H1 (cell line): ENCODE measurements at regions not wholly inside any gene's neighbourhood (a gene's known extent, or its start where the extent isn't known, plus 50 kb on each side); places are given as distances from the start of the nearest gene placed in this dataset.

Experiments used
- CTCF ChIA-PET: fragments of 300-600 bp; sonication (Branson Sonifier 250); formaldehyde crosslinking; loops from one replicate; lab custom pipeline; 2021; ENCODE audit not compliant: partially characterized antibody; lab: Charles Lee
- POLR2A ChIA-PET: fragments of 300-600 bp; sonication (Branson Sonifier 250); formaldehyde crosslinking; loops from one replicate; lab custom pipeline; 2021; ENCODE audit warnings: inconsistent platforms; ENCODE audit not compliant: partially characterized antibody; lab: Charles Lee
- DNase-seq, 2 experiments: peaks; one replicate each; pipeline versions ENCODE4 v3.0.0 to v3.0.0-alpha.2; 2010 to 2022; ENCODE audit warnings: low spot score in 2 of 2, low read depth in 1 of 2, mixed read lengths in 1 of 2
- FAIRE-seq: peaks from 2 replicates; lab custom pipeline; 2011; peaks lifted over from hg19 to GRCh38; lab: Jason Lieb, UNC
- H2AFZ ChIP-seq: 2 replicates; pipeline ENCODE4 v1.8.1; 2012; ENCODE audit warnings: low read length, inconsistent platforms
- H2AK5ac ChIP-seq: 2 replicates; pipeline ENCODE4 v1.6.1; 2013; ENCODE audit warnings: low read depth, low read length
- H2BK120ac ChIP-seq: replicated peaks from 2 replicates; pipeline ENCODE3; 2013; ENCODE audit warnings: low read depth, low read length, inconsistent platforms
- H2BK12ac ChIP-seq: 2 replicates; pipeline ENCODE4 v1.6.1; 2013; ENCODE audit warnings: low read depth, low read length
- H2BK15ac ChIP-seq: 2 replicates; pipeline ENCODE4 v1.6.1; 2013; ENCODE audit warnings: low read length
- H2BK20ac ChIP-seq: 2 replicates; pipeline ENCODE4 v1.6.1; 2013; ENCODE audit warnings: low read length
- H2BK5ac ChIP-seq: 2 replicates; pipeline ENCODE4 v1.6.1; 2013; ENCODE audit warnings: low read depth, low read length
- H3K14ac ChIP-seq: 2 replicates; pipeline ENCODE4 v1.6.1; 2013; ENCODE audit warnings: inconsistent platforms; ENCODE audit not compliant: insufficient read length
- H3K18ac ChIP-seq: 2 replicates; pipeline ENCODE4 v1.6.1; 2013; ENCODE audit warnings: low read length; ENCODE audit errors: extremely low read depth
- H3K23ac ChIP-seq: 2 replicates; pipeline ENCODE4 v1.6.1; 2013; ENCODE audit warnings: inconsistent platforms; ENCODE audit not compliant: insufficient read length
- H3K23me2 ChIP-seq: 2 replicates; pipeline ENCODE4 v1.6.1; 2013; ENCODE audit warnings: low read depth, low read length
- H3K27ac ChIP-seq: 2 replicates; pipeline ENCODE4 v1.6.1; 2011; ENCODE audit warnings: low read depth, low read length, inconsistent platforms
- H3K27me3 ChIP-seq, 4 experiments: replicated peaks in 1 of 4; 1 replicate in 1 of 4; 2 replicates in 3 of 4; pipeline versions ENCODE4 v1.6.1 to v1.8.1; 2011 to 2013; ENCODE audit warnings: low read length in 3 of 4, mild to moderate bottlenecking in 3 of 4, inconsistent platforms in 2 of 4, mixed read lengths in 2 of 4, moderate library complexity in 1 of 4; ENCODE audit not compliant: control insufficient read depth in 3 of 4, insufficient read depth in 3 of 4; ENCODE audit errors: extremely low read depth in 1 of 4
- H3K36me3 ChIP-seq, 4 experiments: 2 replicates each; pipeline versions ENCODE4 v1.6.1 to v1.8.1; 2011 to 2013; ENCODE audit warnings: mild to moderate bottlenecking in 4 of 4, low read length in 3 of 4, moderate library complexity in 2 of 4, control low read depth in 1 of 4, inconsistent platforms in 1 of 4; ENCODE audit not compliant: insufficient read depth in 4 of 4, control insufficient read depth in 2 of 4
- H3K4ac ChIP-seq: replicated peaks from 2 replicates; pipeline ENCODE3; 2013; ENCODE audit warnings: low read length, low read depth, mixed read lengths, inconsistent platforms; ENCODE audit not compliant: insufficient read length
- H3K4me1 ChIP-seq, 4 experiments: replicated peaks in 1 of 4; 1 replicate in 1 of 4; 2 replicates in 3 of 4; pipeline versions ENCODE4 v1.6.1 to v1.8.1; 2011 to 2013; ENCODE audit warnings: low read length in 3 of 4, inconsistent platforms in 2 of 4, mixed read lengths in 1 of 4; ENCODE audit not compliant: insufficient read depth in 4 of 4, control insufficient read depth in 3 of 4
- H3K4me2 ChIP-seq, 2 experiments: 2 replicates each; pipeline versions ENCODE4 v1.6.1 to v1.8.1; 2011 to 2013; ENCODE audit warnings: low read depth in 2 of 2, low read length in 2 of 2, control low read depth in 1 of 2, inconsistent platforms in 1 of 2, mild to moderate bottlenecking in 1 of 2; ENCODE audit not compliant: insufficient read depth in 1 of 2
- H3K4me3 ChIP-seq, 4 experiments: fragments of 200-600, 300-600 bp in 1 of 4; sonication (generic), shearing (Covaris generic), sonication (Bioruptor Twin) in 1 of 4; 2 replicates each; pipeline versions ENCODE4 v1.5.1 to v1.8.1; 2011 to 2016; ENCODE audit warnings: low read length in 4 of 4, low read depth in 3 of 4, control low read depth in 2 of 4, inconsistent platforms in 2 of 4, mild to moderate bottlenecking in 2 of 4, mixed read lengths in 1 of 4, moderate library complexity in 1 of 4; ENCODE audit not compliant: insufficient read depth in 2 of 4; ENCODE audit errors: extremely low read depth in 1 of 4
- H3K56ac ChIP-seq: replicated peaks from 2 replicates; pipeline ENCODE3; 2013; ENCODE audit warnings: low read depth, mild to moderate bottlenecking, mixed read lengths, low read length, inconsistent platforms; ENCODE audit not compliant: insufficient read length
- H3K79me1 ChIP-seq: 2 replicates; pipeline ENCODE4 v1.6.1; 2013; ENCODE audit warnings: low read depth, low read length, control low read depth
- H3K79me2 ChIP-seq, 2 experiments: 2 replicates each; pipeline versions ENCODE4 v1.6.1 to v1.8.1; 2012 to 2013; ENCODE audit warnings: low read length in 2 of 2, mild to moderate bottlenecking in 2 of 2, inconsistent platforms in 1 of 2; ENCODE audit not compliant: insufficient read depth in 2 of 2, control insufficient read depth in 1 of 2
- H3K9ac ChIP-seq, 4 experiments: replicated peaks in 1 of 4; 1 replicate in 1 of 4; 2 replicates in 3 of 4; pipeline versions ENCODE4 v1.6.1 to v1.8.1; 2011 to 2013; ENCODE audit warnings: low read depth in 3 of 4, low read length in 3 of 4, control low read depth in 2 of 4, mild to moderate bottlenecking in 2 of 4, moderate library complexity in 2 of 4, inconsistent platforms in 1 of 4; ENCODE audit errors: extremely low read depth in 1 of 4
- H3K9me3 ChIP-seq, 2 experiments: 2 replicates each; pipeline versions ENCODE4 v1.6.1 to v1.8.1; 2012 to 2013; ENCODE audit warnings: mild to moderate bottlenecking in 2 of 2, moderate library complexity in 2 of 2, control low read depth in 1 of 2, inconsistent platforms in 1 of 2, low read depth in 1 of 2, low read length in 1 of 2, mixed read lengths in 1 of 2; ENCODE audit not compliant: insufficient read depth in 2 of 2
- H4K20me1 ChIP-seq, 2 experiments: replicated peaks in 1 of 2; 2 replicates each; pipeline versions ENCODE3 to v1.8.1; 2011 to 2013; ENCODE audit warnings: inconsistent platforms in 2 of 2, low read length in 2 of 2, mild to moderate bottlenecking in 1 of 2; ENCODE audit not compliant: insufficient read depth in 2 of 2, control insufficient read depth in 1 of 2
- H4K5ac ChIP-seq: 2 replicates; pipeline ENCODE4 v1.6.1; 2013; ENCODE audit warnings: low read length, low read depth, mixed read lengths, inconsistent platforms; ENCODE audit not compliant: insufficient read length
- H4K8ac ChIP-seq: 2 replicates; pipeline ENCODE4 v1.8.0; 2013; ENCODE audit warnings: mild to moderate bottlenecking, moderate library complexity, low read length, inconsistent platforms; ENCODE audit not compliant: insufficient read depth; ENCODE audit errors: extremely low read depth
- H4K91ac ChIP-seq: replicated peaks from 2 replicates; pipeline ENCODE3; 2013; ENCODE audit warnings: low read length, mixed read lengths, inconsistent platforms; ENCODE audit not compliant: insufficient read length
- ATF3 ChIP-seq: IDR thresholded peaks from 2 replicates; pipeline ENCODE4 v1.6.1; 2011; ENCODE audit warnings: low read depth, mild to moderate bottlenecking, low read length; ENCODE audit not compliant: insufficient read depth
- BRCA1 ChIP-seq: IDR thresholded peaks from 2 replicates; pipeline ENCODE4 v1.6.1; 2012; ENCODE audit warnings: low read depth, low read length, improper control_type of control experiment
- CHD1 ChIP-seq: IDR thresholded peaks from 2 replicates; pipeline ENCODE4 v1.6.1; 2012; ENCODE audit warnings: low read depth, low read length, improper control_type of control experiment
- GTF2F1 ChIP-seq: IDR thresholded peaks from 2 replicates; pipeline ENCODE4 v1.6.1; 2012; ENCODE audit warnings: low read depth, low read length, improper control_type of control experiment, borderline replicate concordance
- HDAC2 ChIP-seq, 2 experiments: fragments of 300-600 bp in 1 of 2; sonication (generic) in 1 of 2; IDR thresholded peaks; 2 replicates each; pipeline ENCODE4 v1.6.1; 2011 to 2012; ENCODE audit warnings: low read depth in 2 of 2, low read length in 2 of 2, mild to moderate bottlenecking in 2 of 2, moderate library complexity in 2 of 2, borderline replicate concordance in 1 of 2, inconsistent platforms in 1 of 2
- POLR2A ChIP-seq, 2 experiments: IDR thresholded peaks; 1 replicate in 1 of 2; 2 replicates in 1 of 2; pipeline ENCODE4 v1.6.1; 2011; ENCODE audit warnings: low read depth in 2 of 2, low read length in 2 of 2, mild to moderate bottlenecking in 2 of 2; ENCODE audit errors: control extremely low read depth in 1 of 2
- POU5F1 ChIP-seq: IDR thresholded peaks from 2 replicates; pipeline ENCODE4 v1.6.1; 2011; ENCODE audit warnings: low read depth, mild to moderate bottlenecking, low read length, moderate library complexity
- RAD21 ChIP-seq, 2 experiments: IDR thresholded peaks in 1 of 2; conservative IDR thresholded peaks in 1 of 2; 2 replicates each; pipeline ENCODE4 v1.6.1; 2011; ENCODE audit warnings: low read depth in 2 of 2, low read length in 2 of 2, improper control_type of control experiment in 1 of 2, inconsistent platforms in 1 of 2, mild to moderate bottlenecking in 1 of 2, moderate library complexity in 1 of 2
- RBBP5 ChIP-seq: IDR thresholded peaks from 2 replicates; pipeline ENCODE4 v1.7.1; 2012; ENCODE audit warnings: low read depth, mild to moderate bottlenecking, inconsistent platforms, low read length, moderate library complexity, borderline replicate concordance
- SRF ChIP-seq: IDR thresholded peaks from 2 replicates; pipeline ENCODE4 v1.6.1; 2011; ENCODE audit warnings: mild to moderate bottlenecking, low read depth, low read length, moderate library complexity
- SUZ12 ChIP-seq: fragments of 200-600 bp; sonication (generic); IDR thresholded peaks from 2 replicates; pipeline ENCODE4 v1.6.1; 2012; ENCODE audit warnings: mild to moderate bottlenecking, inconsistent platforms, low read length, moderate library complexity, mixed read lengths
- USF2 ChIP-seq: IDR thresholded peaks from 2 replicates; pipeline ENCODE4 v1.6.1; 2011; ENCODE audit warnings: low read length, improper control_type of control experiment
- YY1 ChIP-seq: IDR thresholded peaks from 2 replicates; pipeline ENCODE4 v1.6.1; 2011; ENCODE audit warnings: low read depth, mild to moderate bottlenecking, low read length
- WGBS, 2 experiments: shearing (Covaris generic) in 1 of 2; methylation state at CpG; one replicate each; pipeline versions ENCODE4 v1.1.6 to v1.1.7; 2013 to 2015; ENCODE audit warnings: low lambda C conversion rate in 2 of 2, mixed read lengths in 2 of 2, inconsistent platforms in 1 of 2, low coverage in 1 of 2, missing lambda C conversion rate in 1 of 2; ENCODE audit not compliant: insufficient replicate concordance in 2 of 2, insufficient coverage in 1 of 2, insufficient read length in 1 of 2; ENCODE audit errors: extremely low coverage in 1 of 2, missing lambda C conversion rate in 1 of 2; 5-methylcytosine and 5-hydroxymethylcytosine counted together

- Histone ChIP-seq H2AK5ac (no peak overlapping the region), H4K8ac (no peak overlapping the region), H3K79me1 (no peaks in the 10 kb centered on the region), H3K4me3 (no peak overlapping the region), H3K18ac (no peak overlapping the region), H3K4me2 (no peak overlapping the region), H2BK15ac (no peak overlapping the region), H3K79me2 (no peaks in the 10 kb centered on the region), H3K27me3 (no peaks in the 10 kb centered on the region), H3K56ac (no peak overlapping the region), H3K9me3 (peaks cover 0 to 4% of the 10 kb centered on the region in 2 experiments; a peak in 2 of 4 replicates), H2BK20ac (no peak overlapping the region), H2BK120ac (no peak overlapping the region), H4K5ac (no peak overlapping the region), H3K23ac (no peak overlapping the region), H3K27ac (no peak overlapping the region), H3K9ac (no peak overlapping the region), H3K14ac (no peak overlapping the region), H3K23me2 (no peaks in the 10 kb centered on the region), H2BK5ac (no peak overlapping the region), H4K91ac (no peak overlapping the region), H3K4ac (no peak overlapping the region), H2AFZ (no peak overlapping the region), H3K4me1 (no peaks in the 10 kb centered on the region), H2BK12ac (no peak overlapping the region), H4K20me1 (no peaks in the 10 kb centered on the region), H3K36me3 (no peaks in the 10 kb centered on the region)
- no peak for FAIRE-seq
- no peak for DNase-seq
- ChIA-PET POLR2A (no interaction called here), CTCF (interaction anchor here (0.8 kb wide), 1 partner anchor 49 kb away, joined by 3 read pairs; no protein-coding TSS in a partner anchor)
- WGBS, 2 experiments, result 90% methylated on average over 3 of the region's 3 CpGs; no CpG with 5 or more reads in 1 of the 2 experiments
- no peak for TF ChIP-seq HDAC2 (IDR thresholded peaks at IDR 0.05; ENCODE audit: borderline replicate concordance in 1 of 2, low read depth in 2 of 2, low read length in 2 of 2)
- no peak for TF ChIP-seq SUZ12
- no peak for TF ChIP-seq YY1
- no peak for TF ChIP-seq ATF3
- TF ChIP-seq RBBP5, result no peak
- no peak for TF ChIP-seq POU5F1
- TF ChIP-seq BRCA1, result no peak
- TF ChIP-seq SRF, result no peak
- no peak for TF ChIP-seq POLR2A (IDR thresholded peaks at IDR 0.05; ENCODE audit: control extremely low read depth in 1 of 2, low read depth in 2 of 2, low read length in 2 of 2)
- TF ChIP-seq GTF2F1, result no peak
- no peak for TF ChIP-seq CHD1
- TF ChIP-seq RAD21 (IDR thresholded peaks at IDR 0.05 in 1 of 2, conservative IDR thresholded peaks at IDR 0.05 in 1 of 2; ENCODE audit: low read depth in 2 of 2, low read length in 2 of 2), result no peak
- TF ChIP-seq USF2, result no peak
Measured at GRCh38 chr4:123709336-123709735, 312.7 kb downstream of the SPRY1 start.
